ENCODE measurements at regions not wholly inside any gene's neighbourhood (a gene's known extent, or its start where the extent isn't known, plus 50 kb on each side); places are given as distances from the start of the nearest gene placed in this dataset.
A peak's percentile ranks its signal among the peaks of the same experiment; 100 is the strongest.

GRCh38 chr10:44297963-44298362, 86.9 kb downstream of the CXCL12 start:
- no peaks in the 10 kb centered on the region for H3K27me3 ChIP-seq (ENCODE audit: control insufficient read depth, insufficient read depth, low read length)
- H3K27ac ChIP-seq (ENCODE audit: low read depth, low read length), result no peak overlapping the region
- H3K4me1 ChIP-seq (ENCODE audit: control insufficient read depth, insufficient read depth, low read length), result peaks cover 11% of the 10 kb centered on the region
- H3K36me3 ChIP-seq (ENCODE audit: control insufficient read depth, insufficient read depth, low read length), result no peaks in the 10 kb centered on the region
- H3K9ac ChIP-seq (ENCODE audit: low read length), result no peak overlapping the region
- H3K4me3 ChIP-seq (ENCODE audit: low read length), result no peak overlapping the region

GRCh38 chr10:44295644-44296241, 89.2 kb downstream of the CXCL12 start:
- Histone ChIP-seq H3K4me1 (ENCODE audit: control insufficient read depth, insufficient read depth, low read length) (peaks cover 13% of the 10 kb centered on the region), H3K9ac (ENCODE audit: low read length) (no peak overlapping the region), H3K4me3 (ENCODE audit: low read length) (no peak overlapping the region), H3K27me3 (ENCODE audit: control insufficient read depth, insufficient read depth, low read length) (no peaks in the 10 kb centered on the region), H3K27ac (ENCODE audit: low read depth, low read length) (no peak overlapping the region), H3K36me3 (ENCODE audit: control insufficient read depth, insufficient read depth, low read length) (no peaks in the 10 kb centered on the region)

GRCh38 chr10:44294726-44295412, 90.0 kb downstream of the CXCL12 start:
- no peak overlapping the region for H3K9ac ChIP-seq (ENCODE audit: low read length)
- H3K27ac ChIP-seq (ENCODE audit: low read depth, low read length), result peak overlapping the region; percentile 76

GRCh38 chr10:44293842-44294241, 91.1 kb downstream of the CXCL12 start:
- no peaks in the 10 kb centered on the region for H3K36me3 ChIP-seq (ENCODE audit: control insufficient read depth, insufficient read depth, low read length)
- H3K4me3 ChIP-seq (ENCODE audit: low read length), result no peak overlapping the region
- H3K27me3 ChIP-seq (ENCODE audit: control insufficient read depth, insufficient read depth, low read length), result no peaks in the 10 kb centered on the region
- peak overlapping the region; percentile 84 for H3K27ac ChIP-seq (ENCODE audit: low read depth, low read length)
- H3K9ac ChIP-seq (ENCODE audit: low read length), result no peak overlapping the region
- H3K4me1 ChIP-seq (ENCODE audit: control insufficient read depth, insufficient read depth, low read length), result peaks cover 13% of the 10 kb centered on the region

More at GRCh38 chr10:44294726-44295412, 90.0 kb downstream of the CXCL12 start:
- Histone ChIP-seq H3K4me3 (ENCODE audit: low read length) (no peak overlapping the region), H3K27me3 (ENCODE audit: control insufficient read depth, insufficient read depth, low read length) (no peaks in the 10 kb centered on the region), H3K36me3 (ENCODE audit: control insufficient read depth, insufficient read depth, low read length) (no peaks in the 10 kb centered on the region), H3K4me1 (ENCODE audit: control insufficient read depth, insufficient read depth, low read length) (peaks cover 13% of the 10 kb centered on the region)

- no peaks in the 10 kb centered on the region for H3K27me3 ChIP-seq (ENCODE audit: control insufficient read depth, insufficient read depth, low read length)
- peaks cover 13% of the 10 kb centered on the region for H3K4me1 ChIP-seq (ENCODE audit: control insufficient read depth, insufficient read depth, low read length)
- H3K27ac ChIP-seq (ENCODE audit: low read depth, low read length), result peak overlapping the region; percentile 84
- no peak overlapping the region for H3K9ac ChIP-seq (ENCODE audit: low read length)
- no peaks in the 10 kb centered on the region for H3K36me3 ChIP-seq (ENCODE audit: control insufficient read depth, insufficient read depth, low read length)
- no peak overlapping the region for H3K4me3 ChIP-seq (ENCODE audit: low read length)
Observed at GRCh38 chr10:44293306-44293778, 91.6 kb downstream of the CXCL12 start.

GRCh38 chr10:44292390-44293002, 92.4 kb downstream of the CXCL12 start:
- Histone ChIP-seq H3K27me3 (ENCODE audit: control insufficient read depth, insufficient read depth, low read length) (no peaks in the 10 kb centered on the region), H3K4me1 (ENCODE audit: control insufficient read depth, insufficient read depth, low read length) (peaks cover 16% of the 10 kb centered on the region), H3K36me3 (ENCODE audit: control insufficient read depth, insufficient read depth, low read length) (no peaks in the 10 kb centered on the region), H3K27ac (ENCODE audit: low read depth, low read length) (no peak overlapping the region), H3K4me3 (ENCODE audit: low read length) (no peak overlapping the region), H3K9ac (ENCODE audit: low read length) (no peak overlapping the region)

GRCh38 chr10:44291091-44291490, 93.8 kb downstream of the CXCL12 start:
- H3K36me3 ChIP-seq (ENCODE audit: control insufficient read depth, insufficient read depth, low read length), result no peaks in the 10 kb centered on the region
- H3K9ac ChIP-seq (ENCODE audit: low read length), result no peak overlapping the region
- H3K27ac ChIP-seq (ENCODE audit: low read depth, low read length), result no peak overlapping the region
- no peaks in the 10 kb centered on the region for H3K27me3 ChIP-seq (ENCODE audit: control insufficient read depth, insufficient read depth, low read length)
- peaks cover 16% of the 10 kb centered on the region for H3K4me1 ChIP-seq (ENCODE audit: control insufficient read depth, insufficient read depth, low read length)
- H3K4me3 ChIP-seq (ENCODE audit: low read length), result no peak overlapping the region

- H3K36me3 ChIP-seq (ENCODE audit: control insufficient read depth, insufficient read depth, low read length), result no peaks in the 10 kb centered on the region
- no peak overlapping the region for H3K9ac ChIP-seq (ENCODE audit: low read length)
- peaks cover 14% of the 10 kb centered on the region for H3K4me1 ChIP-seq (ENCODE audit: control insufficient read depth, insufficient read depth, low read length)
- no peaks in the 10 kb centered on the region for H3K27me3 ChIP-seq (ENCODE audit: control insufficient read depth, insufficient read depth, low read length)
- H3K27ac ChIP-seq (ENCODE audit: low read depth, low read length), result no peak overlapping the region
- no peak overlapping the region for H3K4me3 ChIP-seq (ENCODE audit: low read length)
Observed at GRCh38 chr10:44289125-44289524, 95.8 kb downstream of the CXCL12 start.

GRCh38 chr10:44287408-44287807, 97.5 kb downstream of the CXCL12 start:
- Histone ChIP-seq H3K4me3 (ENCODE audit: low read length) (no peak overlapping the region), H3K36me3 (ENCODE audit: control insufficient read depth, insufficient read depth, low read length) (no peaks in the 10 kb centered on the region), H3K4me1 (ENCODE audit: control insufficient read depth, insufficient read depth, low read length) (peaks cover 5% of the 10 kb centered on the region), H3K27ac (ENCODE audit: low read depth, low read length) (no peak overlapping the region), H3K9ac (ENCODE audit: low read length) (no peak overlapping the region), H3K27me3 (ENCODE audit: control insufficient read depth, insufficient read depth, low read length) (no peaks in the 10 kb centered on the region)

- Histone ChIP-seq H3K27ac (ENCODE audit: low read depth, low read length) (no peak overlapping the region), H3K27me3 (ENCODE audit: control insufficient read depth, insufficient read depth, low read length) (no peaks in the 10 kb centered on the region), H3K4me1 (ENCODE audit: control insufficient read depth, insufficient read depth, low read length) (peaks cover 3% of the 10 kb centered on the region), H3K4me3 (ENCODE audit: low read length) (no peak overlapping the region), H3K36me3 (ENCODE audit: control insufficient read depth, insufficient read depth, low read length) (no peaks in the 10 kb centered on the region), H3K9ac (ENCODE audit: low read length) (no peak overlapping the region)
Observed at GRCh38 chr10:44284198-44285084, 100.5 kb downstream of the CXCL12 start.

- Histone ChIP-seq H3K36me3 (ENCODE audit: control insufficient read depth, insufficient read depth, low read length) (no peaks in the 10 kb centered on the region), H3K4me1 (ENCODE audit: control insufficient read depth, insufficient read depth, low read length) (peaks cover 3% of the 10 kb centered on the region), H3K4me3 (ENCODE audit: low read length) (no peak overlapping the region), H3K9ac (ENCODE audit: low read length) (no peak overlapping the region), H3K27me3 (ENCODE audit: control insufficient read depth, insufficient read depth, low read length) (no peaks in the 10 kb centered on the region), H3K27ac (ENCODE audit: low read depth, low read length) (no peak overlapping the region)
Observed at GRCh38 chr10:44282626-44283300, 102.1 kb downstream of the CXCL12 start.
